ENCODE measurements at regions not wholly inside any gene's neighbourhood (a gene's known extent, or its start where the extent isn't known, plus 50 kb on each side); places are given as distances from the start of the nearest gene placed in this dataset.

- Histone ChIP-seq H3K9me3 (ENCODE audit: control insufficient read depth in 2 of 2, low read length in 2 of 2) (no peaks in the 10 kb centered on the region), H3K4me1 (ENCODE audit: control insufficient read depth, insufficient read depth, low read length) (peaks cover 27% of the 10 kb centered on the region), H3K9ac (ENCODE audit: low read length in 2 of 2) (no peak overlapping the region), H3K4me3 (ENCODE audit: low read length in 2 of 2) (no peak overlapping the region), H3K36me3 (ENCODE audit: control insufficient read depth in 2 of 2, insufficient read depth in 2 of 2, low read length in 2 of 2) (no peaks in the 10 kb centered on the region), H3K27ac (ENCODE audit: low read length) (peak overlapping the region; percentile 74), H3K27me3 (ENCODE audit: control insufficient read depth in 1 of 2, insufficient read depth in 2 of 2, low read length in 2 of 2) (no peaks in the 10 kb centered on the region)
Measured at GRCh38 chr3:66692042-66692765, 191.4 kb upstream of the LRIG1 start.

- H3K4me1 ChIP-seq (ENCODE audit: control insufficient read depth, insufficient read depth, low read length): peaks cover 27% of the 10 kb centered on the region
- H3K4me3 ChIP-seq (ENCODE audit: low read length in 2 of 2): no peak overlapping the region
- H3K9ac ChIP-seq (ENCODE audit: low read length in 2 of 2): no peak overlapping the region
- H3K27ac ChIP-seq (ENCODE audit: low read length): peak overlapping the region; percentile 74
- no peaks in the 10 kb centered on the region for H3K9me3 ChIP-seq (ENCODE audit: control insufficient read depth in 2 of 2, low read length in 2 of 2)
- no peaks in the 10 kb centered on the region for H3K27me3 ChIP-seq (ENCODE audit: control insufficient read depth in 1 of 2, insufficient read depth in 2 of 2, low read length in 2 of 2)
- H3K36me3 ChIP-seq (ENCODE audit: control insufficient read depth in 2 of 2, insufficient read depth in 2 of 2, low read length in 2 of 2): no peaks in the 10 kb centered on the region
Measured at GRCh38 chr3:66692766-66693150, 191.9 kb upstream of the LRIG1 start.

GRCh38 chr3:66693461-66694031 is 192.7 kb upstream of the LRIG1 start:
- Histone ChIP-seq H3K9me3 (ENCODE audit: control insufficient read depth in 2 of 2, low read length in 2 of 2) (no peaks in the 10 kb centered on the region), H3K36me3 (ENCODE audit: control insufficient read depth in 2 of 2, insufficient read depth in 2 of 2, low read length in 2 of 2) (no peaks in the 10 kb centered on the region), H3K4me1 (ENCODE audit: control insufficient read depth, insufficient read depth, low read length) (peaks cover 27% of the 10 kb centered on the region), H3K4me3 (ENCODE audit: low read length in 2 of 2) (peak overlapping the region in 1 of 2 donors; percentile 40), H3K9ac (ENCODE audit: low read length in 2 of 2) (peak overlapping the region in 1 of 2 donors; percentile 47), H3K27ac (ENCODE audit: low read length) (peak overlapping the region; percentile 74), H3K27me3 (ENCODE audit: control insufficient read depth in 1 of 2, insufficient read depth in 2 of 2, low read length in 2 of 2) (no peaks in the 10 kb centered on the region)

- Histone ChIP-seq H3K27ac (ENCODE audit: low read length) (peak overlapping the region; percentile 79), H3K36me3 (ENCODE audit: control insufficient read depth in 2 of 2, insufficient read depth in 2 of 2, low read length in 2 of 2) (no peaks in the 10 kb centered on the region)
Measured at GRCh38 chr3:66702126-66702525, 201.3 kb upstream of the LRIG1 start.

GRCh38 chr3:66703501-66703900 is 202.7 kb upstream of the LRIG1 start:
- no peak overlapping the region for H3K9ac ChIP-seq (ENCODE audit: low read length in 2 of 2)
- H3K36me3 ChIP-seq (ENCODE audit: control insufficient read depth in 2 of 2, insufficient read depth in 2 of 2, low read length in 2 of 2): no peaks in the 10 kb centered on the region
- no peaks in the 10 kb centered on the region for H3K9me3 ChIP-seq (ENCODE audit: control insufficient read depth in 2 of 2, low read length in 2 of 2)
- no peaks in the 10 kb centered on the region for H3K27me3 ChIP-seq (ENCODE audit: control insufficient read depth in 1 of 2, insufficient read depth in 2 of 2, low read length in 2 of 2)
- H3K4me3 ChIP-seq (ENCODE audit: low read length in 2 of 2): no peak overlapping the region
- H3K4me1 ChIP-seq (ENCODE audit: control insufficient read depth, insufficient read depth, low read length): peaks cover 20% of the 10 kb centered on the region
- no peak overlapping the region for H3K27ac ChIP-seq (ENCODE audit: low read length)

More at GRCh38 chr3:66702126-66702525, 201.3 kb upstream of the LRIG1 start:
- Histone ChIP-seq H3K4me1 (ENCODE audit: control insufficient read depth, insufficient read depth, low read length) (peaks cover 20% of the 10 kb centered on the region), H3K9ac (ENCODE audit: low read length in 2 of 2) (no peak overlapping the region), H3K9me3 (ENCODE audit: control insufficient read depth in 2 of 2, low read length in 2 of 2) (no peaks in the 10 kb centered on the region), H3K4me3 (ENCODE audit: low read length in 2 of 2) (no peak overlapping the region), H3K27me3 (ENCODE audit: control insufficient read depth in 1 of 2, insufficient read depth in 2 of 2, low read length in 2 of 2) (no peaks in the 10 kb centered on the region)

GRCh38 chr3:66705076-66705475 is 204.3 kb upstream of the LRIG1 start:
- Histone ChIP-seq H3K4me1 (ENCODE audit: control insufficient read depth, insufficient read depth, low read length) (peaks cover 27% of the 10 kb centered on the region), H3K36me3 (ENCODE audit: control insufficient read depth in 2 of 2, insufficient read depth in 2 of 2, low read length in 2 of 2) (no peaks in the 10 kb centered on the region), H3K9ac (ENCODE audit: low read length in 2 of 2) (no peak overlapping the region), H3K27me3 (ENCODE audit: control insufficient read depth in 1 of 2, insufficient read depth in 2 of 2, low read length in 2 of 2) (no peaks in the 10 kb centered on the region), H3K9me3 (ENCODE audit: control insufficient read depth in 2 of 2, low read length in 2 of 2) (no peaks in the 10 kb centered on the region), H3K27ac (ENCODE audit: low read length) (peak overlapping the region; percentile 18), H3K4me3 (ENCODE audit: low read length in 2 of 2) (no peak overlapping the region)

GRCh38 chr3:66706890-66707289 is 206.1 kb upstream of the LRIG1 start:
- Histone ChIP-seq H3K4me3 (ENCODE audit: low read length in 2 of 2) (no peak overlapping the region), H3K27me3 (ENCODE audit: control insufficient read depth in 1 of 2, insufficient read depth in 2 of 2, low read length in 2 of 2) (no peaks in the 10 kb centered on the region), H3K9ac (ENCODE audit: low read length in 2 of 2) (no peak overlapping the region), H3K36me3 (ENCODE audit: control insufficient read depth in 2 of 2, insufficient read depth in 2 of 2, low read length in 2 of 2) (no peaks in the 10 kb centered on the region), H3K9me3 (ENCODE audit: control insufficient read depth in 2 of 2, low read length in 2 of 2) (no peaks in the 10 kb centered on the region), H3K4me1 (ENCODE audit: control insufficient read depth, insufficient read depth, low read length) (peaks cover 26% of the 10 kb centered on the region), H3K27ac (ENCODE audit: low read length) (no peak overlapping the region)

GRCh38 chr3:66709532-66709931 is 208.7 kb upstream of the LRIG1 start:
- no peaks in the 10 kb centered on the region for H3K27me3 ChIP-seq (ENCODE audit: control insufficient read depth in 1 of 2, insufficient read depth in 2 of 2, low read length in 2 of 2)
- no peak overlapping the region for H3K4me3 ChIP-seq (ENCODE audit: low read length in 2 of 2)
- H3K36me3 ChIP-seq (ENCODE audit: control insufficient read depth in 2 of 2, insufficient read depth in 2 of 2, low read length in 2 of 2): no peaks in the 10 kb centered on the region
- H3K27ac ChIP-seq (ENCODE audit: low read length): peak overlapping the region; percentile 62
- H3K4me1 ChIP-seq (ENCODE audit: control insufficient read depth, insufficient read depth, low read length): peaks cover 15% of the 10 kb centered on the region
- no peaks in the 10 kb centered on the region for H3K9me3 ChIP-seq (ENCODE audit: control insufficient read depth in 2 of 2, low read length in 2 of 2)
- no peak overlapping the region for H3K9ac ChIP-seq (ENCODE audit: low read length in 2 of 2)

GRCh38 chr3:66712210-66712609 is 211.4 kb upstream of the LRIG1 start:
- peaks cover 9% of the 10 kb centered on the region for H3K4me1 ChIP-seq (ENCODE audit: control insufficient read depth, insufficient read depth, low read length)
- no peak overlapping the region for H3K27ac ChIP-seq (ENCODE audit: low read length)
- H3K9ac ChIP-seq (ENCODE audit: low read length in 2 of 2): no peak overlapping the region
- no peaks in the 10 kb centered on the region for H3K36me3 ChIP-seq (ENCODE audit: control insufficient read depth in 2 of 2, insufficient read depth in 2 of 2, low read length in 2 of 2)
- H3K9me3 ChIP-seq (ENCODE audit: control insufficient read depth in 2 of 2, low read length in 2 of 2): no peaks in the 10 kb centered on the region
- no peaks in the 10 kb centered on the region for H3K27me3 ChIP-seq (ENCODE audit: control insufficient read depth in 1 of 2, insufficient read depth in 2 of 2, low read length in 2 of 2)
- no peak overlapping the region for H3K4me3 ChIP-seq (ENCODE audit: low read length in 2 of 2)

GRCh38 chr3:66713921-66714320 is 213.1 kb upstream of the LRIG1 start:
- H3K27ac ChIP-seq (ENCODE audit: low read length): no peak overlapping the region
- H3K4me1 ChIP-seq (ENCODE audit: control insufficient read depth, insufficient read depth, low read length): peaks cover 9% of the 10 kb centered on the region
- H3K36me3 ChIP-seq (ENCODE audit: control insufficient read depth in 2 of 2, insufficient read depth in 2 of 2, low read length in 2 of 2): no peaks in the 10 kb centered on the region
- H3K27me3 ChIP-seq (ENCODE audit: control insufficient read depth in 1 of 2, insufficient read depth in 2 of 2, low read length in 2 of 2): no peaks in the 10 kb centered on the region
- H3K4me3 ChIP-seq (ENCODE audit: low read length in 2 of 2): no peak overlapping the region
- no peaks in the 10 kb centered on the region for H3K9me3 ChIP-seq (ENCODE audit: control insufficient read depth in 2 of 2, low read length in 2 of 2)
- H3K9ac ChIP-seq (ENCODE audit: low read length in 2 of 2): no peak overlapping the region

- Histone ChIP-seq H3K27ac (ENCODE audit: low read length) (no peak overlapping the region), H3K4me3 (ENCODE audit: low read length in 2 of 2) (no peak overlapping the region), H3K36me3 (ENCODE audit: control insufficient read depth in 2 of 2, insufficient read depth in 2 of 2, low read length in 2 of 2) (no peaks in the 10 kb centered on the region), H3K27me3 (ENCODE audit: control insufficient read depth in 1 of 2, insufficient read depth in 2 of 2, low read length in 2 of 2) (no peaks in the 10 kb centered on the region), H3K9me3 (ENCODE audit: control insufficient read depth in 2 of 2, low read length in 2 of 2) (no peaks in the 10 kb centered on the region), H3K9ac (ENCODE audit: low read length in 2 of 2) (no peak overlapping the region), H3K4me1 (ENCODE audit: control insufficient read depth, insufficient read depth, low read length) (peaks cover 6% of the 10 kb centered on the region)
Measured at GRCh38 chr3:66715806-66716205, 215.0 kb upstream of the LRIG1 start.
